ENCODE measurements at regions not wholly inside any gene's neighbourhood (a gene's known extent, or its start where the extent isn't known, plus 50 kb on each side); places are given as distances from the start of the nearest gene placed in this dataset.

- WGBS (ENCODE audit: low lambda C conversion rate) = 41% methylated on average over 1 of the region's 1 CpG
- CTCF ChIA-PET = interaction anchor here (1.3 kb wide), 1 partner anchor 11 kb away, joined by 3 read pairs; no protein-coding TSS in a partner anchor
- H3K9me2 ChIP-seq = no peaks in the 10 kb centered on the region
- H2AFZ ChIP-seq (ENCODE audit: low read depth) = no peak overlapping the region
- H3K9me3 ChIP-seq = 0 out of 2 replicates have a peak, but pooled peaks cover 3% of the 10 kb centered on the region
- H3F3A ChIP-seq (replicated peaks; ENCODE audit: insufficient read depth) = no peaks in the 10 kb centered on the region
- TF ChIP-seq ELF1 (IDR thresholded peaks at IDR 0.05) (no peak), MXI1 (IDR thresholded peaks at IDR 0.05; ENCODE audit: low read depth, low read length) (no peak), SMC3 (IDR thresholded peaks at IDR 0.05; ENCODE audit: low read depth, low read length) (no peak), EZH2phosphoT487 (IDR thresholded peaks at IDR 0.05; ENCODE audit: borderline replicate concordance, low read depth) (no peak), GABPA (IDR thresholded peaks at IDR 0.05; ENCODE audit: low read depth) (no peak), TEAD4 (IDR thresholded peaks at IDR 0.05; ENCODE audit: borderline replicate concordance, insufficient read depth) (no peak), RXRA (IDR thresholded peaks at IDR 0.05; ENCODE audit: borderline replicate concordance, low read depth) (no peak), FOSL2 (IDR thresholded peaks at IDR 0.05; ENCODE audit: borderline replicate concordance, low read depth) (no peak), IRF3 (IDR thresholded peaks at IDR 0.05; ENCODE audit: low read depth, low read length) (no peak), USF2 (IDR thresholded peaks at IDR 0.05; ENCODE audit: borderline replicate concordance, low read depth, low read length) (no peak), YY1 (IDR thresholded peaks at IDR 0.05; ENCODE audit: low read depth) (no peak)
- no peak overlapping the region for H3K4me2 ChIP-seq
- H3K79me2 ChIP-seq (ENCODE audit: insufficient read depth) = no peaks in the 10 kb centered on the region
- DNase-seq = no peak
- no peaks in the 10 kb centered on the region for H4K20me1 ChIP-seq (ENCODE audit: insufficient read depth)
- H3K9ac ChIP-seq = no peak overlapping the region
- POLR2A ChIA-PET = no interaction called here
- no peaks in the 10 kb centered on the region for H3K36me3 ChIP-seq (replicated peaks in 1 of 2; ENCODE audit: control insufficient read depth in 1 of 2, insufficient read depth in 2 of 2, low read length in 1 of 2)
- no peaks in the 10 kb centered on the region for H3K4me1 ChIP-seq (ENCODE audit: control insufficient read depth in 1 of 2, insufficient read depth in 2 of 2, low read depth in 1 of 2, low read length in 1 of 2)
- H3K4me3 ChIP-seq (ENCODE audit: low read depth in 2 of 2, low read length in 1 of 2) = no peak overlapping the region
- H3K27me3 ChIP-seq (ENCODE audit: insufficient read depth) = no peaks in the 10 kb centered on the region
- no peak overlapping the region for H3K27ac ChIP-seq (ENCODE audit: low read depth in 2 of 2, low read length in 1 of 2)
Observed at GRCh38 chr4:104381729-104382128, 113.0 kb downstream of the CXXC4 start.

- Histone ChIP-seq H2AFZ (ENCODE audit: low read depth) (no peak overlapping the region), H3K4me2 (no peak overlapping the region), H3K9me2 (no peaks in the 10 kb centered on the region), H3F3A (replicated peaks; ENCODE audit: insufficient read depth) (no peaks in the 10 kb centered on the region), H3K9me3 (no peaks in the 10 kb centered on the region), H3K4me3 (ENCODE audit: low read depth in 2 of 2, low read length in 1 of 2) (no peak overlapping the region), H3K9ac (no peak overlapping the region), H3K27me3 (ENCODE audit: insufficient read depth) (no peaks in the 10 kb centered on the region), H4K20me1 (ENCODE audit: insufficient read depth) (no peaks in the 10 kb centered on the region), H3K27ac (ENCODE audit: low read depth in 2 of 2, low read length in 1 of 2) (no peak overlapping the region), H3K4me1 (ENCODE audit: control insufficient read depth in 1 of 2, insufficient read depth in 2 of 2, low read depth in 1 of 2, low read length in 1 of 2) (no peaks in the 10 kb centered on the region), H3K36me3 (replicated peaks in 1 of 2; ENCODE audit: control insufficient read depth in 1 of 2, insufficient read depth in 2 of 2, low read length in 1 of 2) (no peaks in the 10 kb centered on the region), H3K79me2 (ENCODE audit: insufficient read depth) (no peaks in the 10 kb centered on the region)
- WGBS (ENCODE audit: low lambda C conversion rate) = 34% methylated on average over 2 of the region's 2 CpGs
- CTCF ChIA-PET = no interaction called here
- POLR2A ChIA-PET = no interaction called here
- no peak for DNase-seq
- no peak for TF ChIP-seq RXRA (IDR thresholded peaks at IDR 0.05; ENCODE audit: borderline replicate concordance, low read depth)
- TF ChIP-seq MXI1 (IDR thresholded peaks at IDR 0.05; ENCODE audit: low read depth, low read length) = no peak
- no peak for TF ChIP-seq TAF1 (IDR thresholded peaks at IDR 0.05; ENCODE audit: borderline replicate concordance, low read depth, low read length)
- no peak for TF ChIP-seq GABPA (IDR thresholded peaks at IDR 0.05; ENCODE audit: low read depth)
- no peak for TF ChIP-seq EP300 (IDR thresholded peaks at IDR 0.05; ENCODE audit: borderline replicate concordance in 1 of 2, low read depth in 1 of 2, low read length in 1 of 2)
- no peak for TF ChIP-seq PBX3 (IDR thresholded peaks at IDR 0.05)
- no peak for TF ChIP-seq MEF2A (IDR thresholded peaks at IDR 0.05; ENCODE audit: borderline replicate concordance, low read depth)
- no peak for TF ChIP-seq TCF12 (IDR thresholded peaks at IDR 0.05)
- no peak for TF ChIP-seq CHD2 (IDR thresholded peaks at IDR 0.05; ENCODE audit: low read length, partially characterized antibody)
- no peak for TF ChIP-seq RCOR1 (IDR thresholded peaks at IDR 0.05; ENCODE audit: low read length)
Observed at GRCh38 chr4:104365618-104366017, 129.1 kb downstream of the CXXC4 start.

All from SK-N-SH (cell line).